ENCODE measurements at regions not wholly inside any gene's neighbourhood (a gene's known extent, or its start where the extent isn't known, plus 50 kb on each side); places are given as distances from the start of the nearest gene placed in this dataset.

- TF ChIP-seq CTCF (conservative IDR thresholded peaks at IDR 0.05 in 1 of 2, IDR thresholded peaks at IDR 0.05 in 1 of 2; ENCODE audit: low read depth in 1 of 2, low read length in 2 of 2) (no peak), EZH2 (IDR thresholded peaks at IDR 0.05; ENCODE audit: low read length, missing control alignments) (no peak)
These were observed 163.3 kb upstream of the PRDX4 start for GRCh38 chrX:23503835-23504539.

All from fibroblast of lung (primary cell).